Esophagus squamous epithelium (tissue), 5 donors: ENCODE measurements at regions not wholly inside any gene's neighbourhood (a gene's known extent, or its start where the extent isn't known, plus 50 kb on each side); places are given as distances from the start of the nearest gene placed in this dataset.

Experiments
- DNase-seq: peaks from one replicate; lab custom pipeline; 2025; lab: John Stamatoyannopoulos, UW
- H3K27ac ChIP-seq, 4 donors: fragments of 200-600 bp; sonication (generic); one replicate each; pipeline ENCODE4 v1.5.1; 2016 to 2019; ENCODE audit warnings: mild to moderate bottlenecking in 1 of 4
- H3K27me3 ChIP-seq, 4 donors: fragments of 200-600 bp; sonication (generic); 1 replicate in 3 of 4; 2 replicates in 1 of 4; pipeline versions ENCODE4 v1.5.1 to v1.6.0; 2017 to 2021; ENCODE audit warnings: antibody characterized with exemption in 1 of 4
- H3K36me3 ChIP-seq, 3 donors: fragments of 200-600 bp; sonication (generic); one replicate each; pipeline ENCODE4 v1.5.1; 2016 to 2019
- H3K4me1 ChIP-seq, 3 donors: fragments of 200-600 bp; sonication (generic); one replicate each; pipeline ENCODE4 v1.5.1; 2017 to 2019
- H3K4me3 ChIP-seq, 4 donors: fragments of 200-600 bp; sonication (generic); 1 replicate in 3 of 4; 2 replicates in 1 of 4; pipeline ENCODE4 v1.5.1; 2016 to 2019; ENCODE audit warnings: mild to moderate bottlenecking in 2 of 4, moderate library complexity in 1 of 4
- H3K9me3 ChIP-seq, 3 donors: fragments of 200-600 bp; sonication (generic); one replicate each; pipeline ENCODE4 v1.5.1; 2016 to 2019
- CTCF ChIP-seq, 6 experiments: fragments of 450-650 bp in 4 of 6; fragments of 200-600 bp in 2 of 6; sonication (generic) in 2 of 6; IDR thresholded peaks; one replicate each; pipeline ENCODE4 v1.5.1; 2016 to 2019; ENCODE audit warnings: antibody characterized with exemption in 6 of 6, mild to moderate bottlenecking in 4 of 6, moderate library complexity in 4 of 6
- POLR2A ChIP-seq, 4 donors: fragments of 450-650 bp; IDR thresholded peaks; one replicate each; pipeline ENCODE4 v1.6.1; 2017; ENCODE audit warnings: antibody characterized with exemption in 4 of 4, mild to moderate bottlenecking in 4 of 4, moderate library complexity in 3 of 4
- WGBS, 2 donors: methylation state at CpG; one replicate each; pipeline ENCODE4 v1.1.5; 2018; 5-methylcytosine and 5-hydroxymethylcytosine counted together
- intact Hi-C: fragments of 100-400 bp; cut with DNase I; formaldehyde crosslinking; loops from one replicate; pipeline ENCODE4 v1.15.0; 2022
- donor health status: DM: yes; HTN: yes; CAD: no.

- no peak for DNase-seq
- H3K4me1 ChIP-seq = peaks cover 0 to 10% (median 0%) of the 10 kb centered on the region in 3 donors
- H3K36me3 ChIP-seq = no peaks in the 10 kb centered on the region
- H3K4me3 ChIP-seq = no peak overlapping the region
- intact Hi-C loops = no loop called here
- 33 to 35% methylated on average over 1 of the region's 1 CpG for WGBS, 2 donors
- no peaks in the 10 kb centered on the region for H3K9me3 ChIP-seq
- no peak overlapping the region for H3K27ac ChIP-seq
- no peak for TF ChIP-seq POLR2A (IDR thresholded peaks at IDR 0.05)
- TF ChIP-seq CTCF (IDR thresholded peaks at IDR 0.05) = no peak
- H3K27me3 ChIP-seq = no peaks in the 10 kb centered on the region
Observed at GRCh38 chr3:153957421-153957820, 163.8 kb upstream of the ARHGEF26 start.

- TF ChIP-seq POLR2A (IDR thresholded peaks at IDR 0.05) (no peak), CTCF (IDR thresholded peaks at IDR 0.05) (no peak)
- Histone ChIP-seq H3K9me3 (no peaks in the 10 kb centered on the region), H3K27me3 (no peaks in the 10 kb centered on the region), H3K27ac (no peak overlapping the region), H3K36me3 (no peaks in the 10 kb centered on the region), H3K4me3 (no peak overlapping the region), H3K4me1 (peaks cover 0 to 10% (median 0%) of the 10 kb centered on the region in 3 donors)
- intact Hi-C loops = no loop called here
- no peak for DNase-seq
- WGBS, 2 donors = 44 to 52% methylated on average over 9 of the region's 9 CpGs
Observed at GRCh38 chr3:153958635-153959595, 162.3 kb upstream of the ARHGEF26 start.

GRCh38 chr3:153960458-153961074 is 160.6 kb upstream of the ARHGEF26 start:
- Histone ChIP-seq H3K4me1 (peaks cover 0 to 10% (median 0%) of the 10 kb centered on the region in 3 donors), H3K4me3 (no peak overlapping the region), H3K36me3 (no peaks in the 10 kb centered on the region), H3K9me3 (no peaks in the 10 kb centered on the region), H3K27me3 (no peaks in the 10 kb centered on the region), H3K27ac (no peak overlapping the region)
- WGBS, 2 donors = 79% methylated on average over 3 of the region's 3 CpGs
- no peak for TF ChIP-seq POLR2A (IDR thresholded peaks at IDR 0.05)
- TF ChIP-seq CTCF (IDR thresholded peaks at IDR 0.05) = no peak
- DNase-seq = no peak
- intact Hi-C loops = no loop called here

GRCh38 chr3:153961494-153961893 is 159.7 kb upstream of the ARHGEF26 start:
- TF ChIP-seq POLR2A (IDR thresholded peaks at IDR 0.05) (no peak), CTCF (IDR thresholded peaks at IDR 0.05) (no peak)
- Histone ChIP-seq H3K36me3 (no peaks in the 10 kb centered on the region), H3K9me3 (no peaks in the 10 kb centered on the region), H3K27ac (no peak overlapping the region), H3K4me3 (no peak overlapping the region), H3K27me3 (no peaks in the 10 kb centered on the region), H3K4me1 (peaks cover 0 to 10% (median 0%) of the 10 kb centered on the region in 3 donors)
- intact Hi-C loops = no loop called here
- 68 to 75% methylated on average over 3 of the region's 3 CpGs for WGBS, 2 donors
- no peak for DNase-seq

GRCh38 chr3:153963012-153963411 is 158.2 kb upstream of the ARHGEF26 start:
- H3K36me3 ChIP-seq = no peaks in the 10 kb centered on the region
- WGBS, 2 donors = 27 to 32% methylated on average over 2 of the region's 2 CpGs
- no peak overlapping the region for H3K4me3 ChIP-seq
- H3K27ac ChIP-seq = no peak overlapping the region
- no peak for TF ChIP-seq POLR2A (IDR thresholded peaks at IDR 0.05)
- no peak for TF ChIP-seq CTCF (IDR thresholded peaks at IDR 0.05)
- no peaks in the 10 kb centered on the region for H3K27me3 ChIP-seq
- peaks cover 0 to 10% (median 0%) of the 10 kb centered on the region in 3 donors for H3K4me1 ChIP-seq
- H3K9me3 ChIP-seq = no peaks in the 10 kb centered on the region
- no peak for DNase-seq
- intact Hi-C loops = no loop called here
